Mesenchymal stem cell (in vitro differentiated cells and primary cell): ENCODE measurements at regions not wholly inside any gene's neighbourhood (a gene's known extent, or its start where the extent isn't known, plus 50 kb on each side); places are given as distances from the start of the nearest gene placed in this dataset.
A peak's percentile ranks its signal among the peaks of the same experiment; 100 is the strongest.

Experiments used
- DNase-seq: peaks from one replicate; pipeline ENCODE4 v3.0.0-alpha.2; 2013
- H2AFZ ChIP-seq: one replicate; pipeline ENCODE4 v1.6.1; 2013; ENCODE audit warnings: low read depth, mild to moderate bottlenecking, control low read depth, inconsistent platforms, low read length, moderate library complexity
- H2AK5ac ChIP-seq: 2 replicates; pipeline ENCODE4 v1.6.1; 2013; ENCODE audit warnings: low read length, moderate library complexity, mild to moderate bottlenecking, inconsistent platforms; ENCODE audit not compliant: severe bottlenecking
- H2BK120ac ChIP-seq: one replicate; pipeline ENCODE4 v1.6.1; 2013; ENCODE audit warnings: low read depth, mild to moderate bottlenecking, inconsistent platforms, low read length, moderate library complexity
- H2BK12ac ChIP-seq, 2 experiments: one replicate each; pipeline ENCODE4 v1.6.1; 2013; ENCODE audit warnings: inconsistent platforms in 2 of 2, low read length in 2 of 2, mild to moderate bottlenecking in 2 of 2, moderate library complexity in 2 of 2, control low read depth in 1 of 2
- H2BK15ac ChIP-seq: one replicate; pipeline ENCODE4 v1.6.1; 2013; ENCODE audit warnings: mild to moderate bottlenecking, low read depth, inconsistent platforms; ENCODE audit not compliant: poor library complexity, severe bottlenecking
- H2BK5ac ChIP-seq: 2 replicates; pipeline ENCODE4 v1.6.1; 2013; ENCODE audit warnings: low read depth, mild to moderate bottlenecking, low read length, control low read depth, inconsistent platforms; ENCODE audit not compliant: poor library complexity, severe bottlenecking
- H3K14ac ChIP-seq, 2 experiments: one replicate each; pipeline ENCODE4 v1.6.1; 2013; ENCODE audit warnings: inconsistent platforms in 2 of 2, low read length in 2 of 2, control low read depth in 1 of 2, mild to moderate bottlenecking in 1 of 2, moderate library complexity in 1 of 2
- H3K18ac ChIP-seq, 2 experiments: one replicate each; pipeline ENCODE4 v1.6.1; 2013; ENCODE audit warnings: inconsistent platforms in 2 of 2, low read length in 2 of 2, control low read depth in 1 of 2, low read depth in 1 of 2, mild to moderate bottlenecking in 1 of 2
- H3K23ac ChIP-seq, 2 experiments: one replicate each; pipeline ENCODE4 v1.6.1; 2013; ENCODE audit warnings: inconsistent platforms in 2 of 2, low read length in 2 of 2, mild to moderate bottlenecking in 2 of 2, moderate library complexity in 2 of 2, control low read depth in 1 of 2
- H3K27ac ChIP-seq: 2 replicates; pipeline ENCODE4 v1.5.1; 2013; ENCODE audit warnings: mild to moderate bottlenecking, moderate library complexity, low read length, control low read depth, inconsistent platforms; ENCODE audit not compliant: poor library complexity, severe bottlenecking
- H3K27me3 ChIP-seq, 2 experiments: 2 replicates each; pipeline versions ENCODE4 v1.6.1 to v1.7.0; 2013; ENCODE audit warnings: low read length in 2 of 2, mild to moderate bottlenecking in 2 of 2, moderate library complexity in 2 of 2, control low read depth in 1 of 2, inconsistent platforms in 1 of 2; ENCODE audit not compliant: control insufficient read depth in 1 of 2, insufficient read depth in 1 of 2
- H3K36me3 ChIP-seq, 2 experiments: 2 replicates each; pipeline versions ENCODE4 v1.6.1 to v1.7.0; 2013; ENCODE audit warnings: low read length in 2 of 2, control low read depth in 1 of 2, inconsistent platforms in 1 of 2, low read depth in 1 of 2, mild to moderate bottlenecking in 1 of 2; ENCODE audit not compliant: insufficient read depth in 2 of 2, control insufficient read depth in 1 of 2
- H3K4ac ChIP-seq, 2 experiments: one replicate each; pipeline ENCODE4 v1.6.1; 2013; ENCODE audit warnings: inconsistent platforms in 2 of 2, low read length in 2 of 2, mild to moderate bottlenecking in 2 of 2, moderate library complexity in 2 of 2, control low read depth in 1 of 2, low read depth in 1 of 2
- H3K4me1 ChIP-seq: 2 replicates; pipeline ENCODE4 v1.6.1; 2013; ENCODE audit warnings: low read depth, low read length, control low read depth; ENCODE audit not compliant: control insufficient read depth, insufficient read depth
- H3K4me2 ChIP-seq: 2 replicates; pipeline ENCODE4 v1.6.1; 2013; ENCODE audit warnings: low read length, mild to moderate bottlenecking, inconsistent platforms; ENCODE audit not compliant: poor library complexity, severe bottlenecking
- H3K4me3 ChIP-seq, 2 experiments: 2 replicates each; pipeline versions ENCODE4 v1.5.1 to v1.7.0; 2013; ENCODE audit warnings: low read length in 2 of 2, mild to moderate bottlenecking in 2 of 2, control low read depth in 1 of 2, low read depth in 1 of 2; ENCODE audit not compliant: insufficient read depth in 1 of 2
- H3K79me1 ChIP-seq: replicated peaks from 2 replicates; pipeline ENCODE4 v1.6.1; 2013; ENCODE audit warnings: mild to moderate bottlenecking, control low read depth, low read length, inconsistent platforms; ENCODE audit not compliant: poor library complexity, severe bottlenecking
- H3K9ac ChIP-seq: 2 replicates; pipeline ENCODE4 v1.7.0; 2013; ENCODE audit warnings: mild to moderate bottlenecking, low read length, moderate library complexity
- H3K9me3 ChIP-seq: 2 replicates; pipeline ENCODE4 v1.7.0; 2013; ENCODE audit warnings: mild to moderate bottlenecking, low read length; ENCODE audit not compliant: control insufficient read depth
- H4K8ac ChIP-seq: one replicate; pipeline ENCODE4 v1.6.1; 2013; ENCODE audit warnings: inconsistent platforms, mild to moderate bottlenecking, low read length, moderate library complexity
- H4K91ac ChIP-seq: one replicate; pipeline ENCODE4 v1.6.1; 2013; ENCODE audit warnings: mild to moderate bottlenecking, low read length, inconsistent platforms
- WGBS: methylation state at CpG from one replicate; pipeline ENCODE4 v1.1.7; 2013; ENCODE audit warnings: mixed read lengths; 5-methylcytosine and 5-hydroxymethylcytosine counted together

DNA sequence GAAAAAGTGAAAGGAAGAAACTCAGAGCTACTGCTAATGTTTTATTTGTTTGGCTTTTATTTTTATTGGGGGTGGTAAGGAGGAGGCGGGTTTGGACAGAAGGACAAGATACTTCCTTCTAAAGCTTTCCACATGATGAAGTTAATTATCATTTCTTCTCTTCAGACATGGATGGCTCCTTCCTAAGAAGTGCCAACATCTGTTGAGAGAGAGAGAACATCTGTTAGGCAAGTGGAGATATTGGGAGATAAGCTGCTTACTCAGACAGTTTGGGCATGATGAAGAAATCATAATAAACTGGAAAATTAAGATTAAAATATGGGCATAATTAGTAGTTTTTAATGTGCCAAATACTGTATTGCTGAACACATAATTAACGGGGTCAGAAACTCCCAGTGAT, 535.7 kb upstream of the INTU start:
- Histone ChIP-seq H3K14ac (no peak overlapping the region), H3K9ac (no peak overlapping the region), H2AK5ac (no peak overlapping the region), H3K4me1 (no peaks in the 10 kb centered on the region), H3K79me1 (no peaks in the 10 kb centered on the region), H2BK120ac (no peak overlapping the region), H2BK5ac (no peak overlapping the region), H2BK12ac (no peak overlapping the region), H2BK15ac (no peak overlapping the region), H3K9me3 (peaks cover 5% of the 10 kb centered on the region), H3K18ac (no peak overlapping the region), H3K36me3 (no peaks in the 10 kb centered on the region), H3K4ac (no peak overlapping the region), H3K23ac (no peak overlapping the region), H3K4me2 (no peak overlapping the region), H3K27ac (no peak overlapping the region), H2AFZ (no peak overlapping the region), H3K4me3 (no peak overlapping the region), H4K91ac (no peak overlapping the region), H4K8ac (no peak overlapping the region), H3K27me3 (no peaks in the 10 kb centered on the region)
- 100% methylated on average over 1 of the region's 2 CpGs for WGBS
- DNase-seq = no peak

- Histone ChIP-seq H3K23ac (no peak overlapping the region), H2AK5ac (no peak overlapping the region), H3K79me1 (no peaks in the 10 kb centered on the region), H3K4me1 (no peaks in the 10 kb centered on the region), H3K4ac (no peak overlapping the region), H2AFZ (no peak overlapping the region), H3K9ac (no peak overlapping the region), H2BK120ac (no peak overlapping the region), H3K18ac (no peak overlapping the region), H3K9me3 (peaks cover 11% of the 10 kb centered on the region), H4K91ac (no peak overlapping the region), H2BK12ac (no peak overlapping the region), H2BK5ac (no peak overlapping the region), H3K4me2 (no peak overlapping the region), H3K36me3 (no peaks in the 10 kb centered on the region), H2BK15ac (no peak overlapping the region), H3K27me3 (no peaks in the 10 kb centered on the region), H3K27ac (no peak overlapping the region), H3K14ac (no peak overlapping the region), H4K8ac (no peak overlapping the region), H3K4me3 (no peak overlapping the region)
- no CpG with 5 or more reads among the region's 1 CpG for WGBS
- DNase-seq = no peak
These were observed 530.4 kb upstream of the INTU start for GRCh38 chr4:127102361-127102760.

GRCh38 chr4:127103681-127104115, 529.1 kb upstream of the INTU start:
- Histone ChIP-seq H2BK120ac (no peak overlapping the region), H3K27ac (no peak overlapping the region), H2AK5ac (no peak overlapping the region), H3K23ac (no peak overlapping the region), H3K4me1 (no peaks in the 10 kb centered on the region), H3K9me3 (peaks cover 18% of the 10 kb centered on the region), H2BK12ac (no peak overlapping the region), H4K8ac (no peak overlapping the region), H2BK15ac (no peak overlapping the region), H3K4me2 (no peak overlapping the region), H3K36me3 (no peaks in the 10 kb centered on the region), H2AFZ (no peak overlapping the region), H2BK5ac (no peak overlapping the region), H3K4ac (no peak overlapping the region), H4K91ac (no peak overlapping the region), H3K14ac (no peak overlapping the region), H3K18ac (no peak overlapping the region), H3K27me3 (no peaks in the 10 kb centered on the region), H3K79me1 (no peaks in the 10 kb centered on the region), H3K4me3 (no peak overlapping the region), H3K9ac (no peak overlapping the region)
- no peak for DNase-seq
- 85% methylated on average over 1 of the region's 3 CpGs for WGBS

GRCh38 chr4:127113844-127114362, 518.9 kb upstream of the INTU start:
- no peaks in the 10 kb centered on the region for H3K36me3 ChIP-seq
- H3K14ac ChIP-seq = no peak overlapping the region
- no peak for DNase-seq
- no peak overlapping the region for H3K4me3 ChIP-seq
- H4K91ac ChIP-seq = no peak overlapping the region
- no peak overlapping the region for H3K27ac ChIP-seq
- peaks cover 14% of the 10 kb centered on the region for H3K9me3 ChIP-seq
- H2BK15ac ChIP-seq = no peak overlapping the region
- no peak overlapping the region for H2AK5ac ChIP-seq
- H2AFZ ChIP-seq = no peak overlapping the region
- H3K4me2 ChIP-seq = no peak overlapping the region
- no peak overlapping the region for H2BK12ac ChIP-seq
- no peak overlapping the region for H3K18ac ChIP-seq
- no peak overlapping the region for H3K9ac ChIP-seq
- H3K27me3 ChIP-seq = no peaks in the 10 kb centered on the region
- H3K23ac ChIP-seq = no peak overlapping the region
- peak overlapping the region; percentile 69 for H4K8ac ChIP-seq
- H2BK120ac ChIP-seq = no peak overlapping the region
- H3K4me1 ChIP-seq = no peaks in the 10 kb centered on the region
- no peaks in the 10 kb centered on the region for H3K79me1 ChIP-seq
- no peak overlapping the region for H3K4ac ChIP-seq
- H2BK5ac ChIP-seq = no peak overlapping the region
